Right atrium auricular region (tissue), 2 donors: ENCODE measurements at regions not wholly inside any gene's neighbourhood (a gene's known extent, or its start where the extent isn't known, plus 50 kb on each side); places are given as distances from the start of the nearest gene placed in this dataset.

Experiments used
- DNase-seq: peaks from one replicate; pipeline ENCODE4 v3.0.0-alpha.2; 2019; ENCODE audit warnings: low spot score
- H3K27ac ChIP-seq, 2 donors: fragments of 200-600 bp; sonication (generic); 1 replicate in 1 of 2; 2 replicates in 1 of 2; pipeline ENCODE4 v1.5.1; 2016 to 2019
- H3K27me3 ChIP-seq, 2 donors: fragments of 200-600 bp; sonication (generic); one replicate each; pipeline versions ENCODE4 v1.5.1 to v1.6.0; 2017 to 2019
- H3K36me3 ChIP-seq: fragments of 200-600 bp; sonication (generic); one replicate; pipeline ENCODE4 v1.5.1; 2016
- H3K4me1 ChIP-seq, 2 donors: fragments of 200-600 bp; sonication (generic); one replicate each; pipeline versions ENCODE4 v1.5.1 to v1.6.0; 2017 to 2019
- H3K4me3 ChIP-seq, 2 donors: fragments of 200-600 bp; sonication (generic); 1 replicate in 1 of 2; 2 replicates in 1 of 2; pipeline ENCODE4 v1.5.1; 2017 to 2019; ENCODE audit warnings: mild to moderate bottlenecking in 1 of 2, moderate library complexity in 1 of 2
- H3K9me3 ChIP-seq, 2 donors: fragments of 200-600 bp; sonication (generic); one replicate each; pipeline ENCODE4 v1.5.1; 2019
- CTCF ChIP-seq, 2 donors: fragments of 200-600 bp; sonication (generic); IDR thresholded peaks; one replicate each; pipeline ENCODE4 v1.5.1; 2019; ENCODE audit warnings: antibody characterized with exemption in 2 of 2

- no peaks in the 10 kb centered on the region for H3K27me3 ChIP-seq
- no peak overlapping the region for H3K4me3 ChIP-seq
- no peak for TF ChIP-seq CTCF (IDR thresholded peaks at IDR 0.05)
- H3K27ac ChIP-seq: no peak overlapping the region
- H3K4me1 ChIP-seq: no peaks in the 10 kb centered on the region
- peaks cover 0 to 24% of the 10 kb centered on the region in 2 donors for H3K9me3 ChIP-seq
- no peaks in the 10 kb centered on the region for H3K36me3 ChIP-seq
- DNase-seq: no peak
These were observed 303.3 kb downstream of the ARRDC4 start for GRCh38 chr15:98263787-98264186.

GRCh38 chr15:98266295-98266694 lies 305.8 kb downstream of the ARRDC4 start:
- no peak for TF ChIP-seq CTCF (IDR thresholded peaks at IDR 0.05)
- H3K27me3 ChIP-seq: no peaks in the 10 kb centered on the region
- H3K27ac ChIP-seq: no peak overlapping the region
- peaks cover 0 to 13% of the 10 kb centered on the region in 2 donors for H3K9me3 ChIP-seq
- H3K4me1 ChIP-seq: no peaks in the 10 kb centered on the region
- H3K4me3 ChIP-seq: no peak overlapping the region
- H3K36me3 ChIP-seq: no peaks in the 10 kb centered on the region
- no peak for DNase-seq

- H3K4me1 ChIP-seq: no peaks in the 10 kb centered on the region
- no peak for TF ChIP-seq CTCF (IDR thresholded peaks at IDR 0.05)
- DNase-seq: no peak
- no peak overlapping the region for H3K27ac ChIP-seq
- peaks cover 0 to 10% of the 10 kb centered on the region in 2 donors for H3K9me3 ChIP-seq
- no peak overlapping the region for H3K4me3 ChIP-seq
- no peaks in the 10 kb centered on the region for H3K36me3 ChIP-seq
- H3K27me3 ChIP-seq: no peaks in the 10 kb centered on the region
These were observed 307.7 kb downstream of the ARRDC4 start for GRCh38 chr15:98268163-98268562.

- no peak for DNase-seq
- peaks cover 0 to 3% of the 10 kb centered on the region in 2 donors for H3K9me3 ChIP-seq
- no peak overlapping the region for H3K4me3 ChIP-seq
- H3K27ac ChIP-seq: no peak overlapping the region
- H3K27me3 ChIP-seq: no peaks in the 10 kb centered on the region
- no peak for TF ChIP-seq CTCF (IDR thresholded peaks at IDR 0.05)
- H3K36me3 ChIP-seq: no peaks in the 10 kb centered on the region
- no peaks in the 10 kb centered on the region for H3K4me1 ChIP-seq
These were observed 312.1 kb downstream of the ARRDC4 start for GRCh38 chr15:98272625-98273024.

- no peak overlapping the region for H3K4me3 ChIP-seq
- H3K4me1 ChIP-seq: no peaks in the 10 kb centered on the region
- no peak overlapping the region for H3K27ac ChIP-seq
- H3K36me3 ChIP-seq: no peaks in the 10 kb centered on the region
- DNase-seq: no peak
- no peak for TF ChIP-seq CTCF (IDR thresholded peaks at IDR 0.05)
- no peaks in the 10 kb centered on the region for H3K9me3 ChIP-seq
- no peaks in the 10 kb centered on the region for H3K27me3 ChIP-seq
These were observed 315.5 kb downstream of the ARRDC4 start for GRCh38 chr15:98276018-98276417.

GRCh38 chr15:98277602-98278001 lies 317.1 kb downstream of the ARRDC4 start:
- Histone ChIP-seq H3K36me3 (no peaks in the 10 kb centered on the region), H3K9me3 (no peaks in the 10 kb centered on the region), H3K4me1 (no peaks in the 10 kb centered on the region), H3K27ac (no peak overlapping the region), H3K27me3 (no peaks in the 10 kb centered on the region), H3K4me3 (no peak overlapping the region)
- no peak for DNase-seq
- TF ChIP-seq CTCF (IDR thresholded peaks at IDR 0.05): no peak
